GM18517 (cell line): ENCODE measurements at regions not wholly inside any gene's neighbourhood (a gene's known extent, or its start where the extent isn't known, plus 50 kb on each side); places are given as distances from the start of the nearest gene placed in this dataset.

Source experiments
- ATAC-seq: cut with Tn5 transposase; IDR thresholded peaks from one replicate; pipeline ENCODE4 v1.9.1; 2021; ENCODE audit warnings: mild to moderate bottlenecking, moderate library complexity; ENCODE audit not compliant: unreplicated experiment

DNA sequence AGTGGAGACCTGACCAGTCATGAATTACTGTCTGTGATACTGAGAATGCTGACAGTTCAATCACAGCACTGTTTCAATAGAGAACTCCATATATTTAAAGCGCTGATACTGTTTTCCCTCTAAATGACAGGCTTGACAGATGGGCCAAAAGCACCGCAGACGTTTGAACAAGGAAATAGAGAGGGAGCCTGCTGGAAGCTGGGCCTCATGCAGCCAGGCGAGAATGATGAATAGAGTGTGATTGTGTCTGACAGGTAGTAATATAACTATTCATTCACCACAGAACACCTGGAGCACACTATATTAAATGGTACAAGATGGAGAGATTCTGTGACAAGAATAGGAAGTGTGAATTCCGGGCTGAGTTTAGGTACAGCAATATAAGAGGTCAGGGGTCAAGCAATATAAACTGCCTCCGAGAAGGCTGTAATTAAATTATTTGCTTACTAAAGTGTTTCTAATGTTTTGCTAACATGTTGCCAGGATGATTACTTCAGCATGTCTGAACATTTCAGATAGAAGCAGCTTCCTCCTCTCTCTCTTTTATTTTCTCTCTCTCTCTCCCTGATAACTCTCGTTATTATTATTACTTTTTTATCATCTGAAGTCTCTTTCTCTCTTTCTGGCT lies 297.7 kb downstream of the CSNK1G3 start:
- ATAC-seq: no peak

DNA sequence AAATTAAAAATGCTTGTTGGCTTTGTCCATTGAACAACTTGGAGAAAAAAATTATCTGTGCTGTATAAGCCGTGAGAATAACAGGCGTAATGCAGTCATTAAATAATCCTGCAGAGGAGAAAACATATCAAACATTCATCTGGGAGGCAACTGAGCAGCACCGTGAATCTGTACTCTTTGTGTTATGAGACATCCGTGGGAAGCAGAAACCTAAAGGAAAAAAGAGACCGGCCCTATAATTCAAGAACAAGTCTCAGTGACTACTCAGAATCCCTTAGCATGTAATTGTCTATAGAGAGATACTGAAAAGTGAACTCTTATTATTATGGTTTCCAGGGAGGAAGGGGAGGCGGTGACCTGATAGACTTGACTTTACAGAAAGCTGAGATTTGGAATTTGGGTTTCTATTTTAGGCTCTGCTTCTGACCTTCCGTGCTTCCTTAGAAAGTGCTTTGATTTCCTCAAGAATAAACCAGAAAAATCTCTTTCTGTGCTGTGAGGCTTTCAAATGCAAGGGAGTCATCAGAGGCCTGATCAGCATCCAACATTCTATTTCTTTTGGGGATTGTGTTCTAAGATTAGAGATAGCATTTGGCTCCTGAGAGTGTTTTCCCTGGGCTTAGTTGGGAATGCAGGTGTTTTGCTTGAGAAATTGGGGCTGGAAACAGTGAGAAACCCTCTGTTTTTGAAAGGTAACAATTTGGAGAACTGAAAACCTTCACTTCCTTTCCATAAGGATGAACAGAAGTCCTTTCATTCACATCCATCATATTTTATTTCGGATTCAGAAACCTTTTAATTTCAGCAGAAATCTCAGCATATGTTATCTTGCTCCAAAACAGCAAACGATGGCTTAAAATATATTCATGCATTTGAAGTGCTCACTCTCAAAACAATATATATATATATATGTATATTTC lies 296.7 kb downstream of the CSNK1G3 start:
- ATAC-seq: no peak

DNA sequence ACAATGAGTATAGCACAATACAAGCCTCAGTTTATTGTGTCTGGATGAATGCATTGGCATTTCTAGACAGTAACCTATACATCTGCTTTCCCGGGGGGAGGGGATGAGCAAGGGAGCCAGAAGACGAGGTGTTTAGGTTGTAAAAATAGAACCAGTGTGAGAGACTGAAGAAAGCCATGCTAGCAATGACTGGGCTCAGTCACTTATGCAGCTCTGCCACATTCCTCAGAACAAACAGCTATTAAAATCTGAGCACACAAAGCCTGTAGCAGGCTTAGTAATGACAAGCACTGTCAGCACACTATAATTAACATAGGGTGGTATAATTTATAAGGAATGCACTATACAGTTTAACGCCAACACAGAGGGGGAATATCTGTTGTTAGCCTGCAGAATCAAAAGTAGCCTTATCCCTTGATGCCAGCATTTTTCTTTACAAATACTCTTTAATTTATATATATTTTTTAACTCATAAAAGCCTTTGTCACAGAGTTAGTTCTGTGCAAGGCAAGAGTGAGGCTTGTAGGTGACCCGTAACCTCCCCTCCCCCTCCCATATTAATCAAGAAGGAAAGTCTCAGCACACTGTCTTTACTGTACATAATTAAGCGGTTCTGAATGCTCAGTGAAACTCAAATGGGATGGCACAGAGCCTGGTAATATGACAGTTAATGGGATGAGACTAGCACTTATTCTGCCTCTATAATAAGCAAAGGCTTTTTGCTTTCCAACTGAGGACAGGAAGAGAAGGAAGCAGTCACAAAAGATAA lies 295.4 kb downstream of the CSNK1G3 start:
- no peak for ATAC-seq

DNA sequence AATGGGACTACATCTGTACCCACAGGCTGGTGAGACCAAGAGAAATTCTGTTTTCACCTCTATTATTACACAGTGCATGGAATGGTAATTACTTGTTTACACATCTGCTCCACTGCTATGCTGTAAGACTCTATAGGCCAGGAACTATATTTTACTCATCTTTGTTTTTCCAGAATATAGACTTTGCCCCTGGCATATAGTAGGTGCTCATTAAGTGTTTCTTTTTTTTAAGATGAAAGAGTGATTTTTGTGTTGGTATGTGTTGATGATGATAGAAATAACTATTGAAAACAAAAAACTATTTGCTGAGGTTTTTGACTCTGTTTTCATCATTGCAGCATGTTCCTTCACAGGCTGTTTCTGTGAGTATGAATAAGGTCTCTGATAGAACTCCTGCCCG lies 294.7 kb downstream of the CSNK1G3 start:
- no peak for ATAC-seq

DNA sequence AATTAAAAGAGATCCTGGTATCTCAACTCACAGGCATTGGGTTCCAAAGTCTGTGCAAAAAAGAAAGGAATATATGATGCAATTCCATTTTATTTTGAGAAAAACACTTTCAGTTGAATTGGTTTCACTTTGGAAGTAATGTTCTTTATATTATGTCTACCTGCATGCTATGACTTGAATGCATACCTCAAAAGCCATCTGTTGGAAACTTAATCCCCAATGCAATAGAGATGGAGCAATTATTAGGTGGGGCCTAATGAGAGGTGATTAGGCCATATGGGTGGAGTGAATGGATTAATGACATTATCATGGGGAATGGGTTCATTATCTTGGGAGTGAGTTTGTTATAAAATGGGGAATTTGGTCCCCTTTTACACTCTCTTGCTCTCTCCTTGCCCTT lies 293.3 kb downstream of the CSNK1G3 start:
- ATAC-seq: no peak

DNA sequence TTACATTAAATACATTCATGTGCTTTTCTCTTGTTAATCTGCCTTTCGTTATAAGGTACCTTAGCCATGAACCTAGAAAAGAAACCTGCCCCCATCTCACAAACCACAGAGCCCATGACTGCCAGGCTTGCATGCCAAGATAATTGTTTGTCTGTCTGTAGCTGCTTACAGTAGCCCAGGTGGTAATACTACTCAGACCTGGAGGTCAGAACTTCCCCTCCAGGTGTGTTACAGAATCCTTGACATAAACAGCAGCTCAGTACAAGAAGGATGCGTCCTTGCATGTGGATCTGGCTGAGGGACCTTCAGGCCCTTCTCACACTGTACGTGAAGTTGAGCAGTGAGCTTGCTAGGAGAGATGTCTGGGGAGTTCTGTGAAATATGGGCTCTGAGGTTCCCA lies 291.4 kb downstream of the CSNK1G3 start:
- no peak for ATAC-seq

DNA sequence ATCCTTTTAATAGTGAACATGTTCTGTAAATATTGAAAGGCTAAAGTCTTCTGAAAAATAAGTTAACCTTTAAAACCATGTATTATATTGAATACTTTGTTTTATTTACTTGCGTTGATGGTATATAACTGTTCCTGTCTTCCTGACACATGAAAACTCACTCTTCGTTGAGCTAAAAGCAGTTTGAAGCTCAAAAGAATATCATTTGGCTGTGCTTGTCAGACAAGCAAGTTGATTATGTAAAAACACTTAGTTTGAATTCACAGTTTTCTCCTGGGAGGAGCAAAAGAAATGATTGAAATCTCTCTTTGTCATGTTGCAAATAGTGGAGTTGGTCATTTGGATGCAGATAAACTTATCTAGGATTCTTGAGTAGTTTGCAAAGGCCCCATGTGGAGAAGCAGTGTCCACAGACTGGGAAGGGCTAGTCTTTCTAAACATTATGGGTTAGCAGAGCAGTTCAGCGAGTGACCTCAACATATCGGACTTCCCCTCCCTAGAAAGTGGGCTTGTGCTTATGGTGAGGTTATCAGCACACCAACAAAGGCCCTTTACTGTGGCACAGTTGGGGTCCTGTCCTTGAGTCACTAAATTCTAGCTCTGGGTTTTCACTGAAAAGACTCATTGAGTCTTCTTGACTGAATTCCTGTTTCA lies 290.4 kb downstream of the CSNK1G3 start:
- ATAC-seq: no peak

DNA sequence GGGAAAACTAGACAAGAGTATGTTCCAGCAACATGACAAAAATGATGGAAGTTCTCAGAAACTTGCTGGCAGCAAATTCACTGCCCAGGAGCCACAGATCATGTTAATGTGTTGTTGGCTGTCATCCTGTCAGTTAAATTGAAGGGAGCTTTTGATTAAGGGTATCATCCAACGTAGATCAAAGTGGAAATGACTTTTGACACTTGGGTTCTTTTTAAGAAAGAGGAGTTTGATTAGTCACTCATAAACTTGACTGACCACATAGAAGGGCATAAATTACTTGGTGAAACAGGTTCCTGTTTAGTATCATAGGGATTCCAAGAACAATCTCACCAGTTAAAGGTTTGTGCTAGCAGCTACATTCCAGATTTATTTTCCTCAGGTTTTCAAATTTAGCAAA lies 288.7 kb downstream of the CSNK1G3 start:
- no peak for ATAC-seq

DNA sequence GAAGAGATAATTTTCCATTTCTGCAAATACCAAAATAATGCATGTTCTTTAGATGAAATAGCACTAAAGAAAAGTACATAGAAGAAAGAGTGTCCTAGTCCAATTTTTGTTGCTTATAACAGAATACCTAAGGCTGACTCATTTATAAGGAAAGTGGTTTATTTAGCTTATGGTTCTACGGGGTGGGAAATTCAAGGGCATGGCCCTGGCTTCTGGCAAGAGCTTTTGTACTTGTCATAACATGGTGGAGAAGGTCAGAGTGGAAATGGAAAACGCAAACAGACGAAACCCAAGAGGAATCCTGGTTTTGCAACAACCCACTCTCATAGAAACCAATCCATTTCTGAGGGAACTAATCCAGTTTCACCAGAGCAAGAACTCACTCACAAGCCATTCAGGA lies 283.7 kb downstream of the CSNK1G3 start:
- ATAC-seq: no peak

DNA sequence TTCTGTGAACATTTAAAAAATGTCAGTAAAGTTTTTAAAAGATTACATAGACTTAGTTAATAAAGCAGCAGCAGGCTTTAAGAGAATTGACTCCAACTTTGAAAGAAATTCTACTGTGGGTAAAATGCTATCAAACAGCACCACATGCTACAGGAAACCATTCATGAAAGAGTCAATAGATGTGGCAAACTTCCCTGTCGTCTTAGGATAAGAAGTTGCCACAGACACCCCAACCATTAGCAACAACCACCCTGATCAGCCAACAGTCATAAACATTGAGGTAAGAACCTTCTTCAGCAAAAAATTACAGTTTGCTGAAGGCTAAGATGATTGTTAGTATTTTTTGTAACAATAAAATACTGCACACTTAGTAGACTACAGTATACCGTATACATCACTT lies 278.2 kb downstream of the CSNK1G3 start:
- no peak for ATAC-seq

DNA sequence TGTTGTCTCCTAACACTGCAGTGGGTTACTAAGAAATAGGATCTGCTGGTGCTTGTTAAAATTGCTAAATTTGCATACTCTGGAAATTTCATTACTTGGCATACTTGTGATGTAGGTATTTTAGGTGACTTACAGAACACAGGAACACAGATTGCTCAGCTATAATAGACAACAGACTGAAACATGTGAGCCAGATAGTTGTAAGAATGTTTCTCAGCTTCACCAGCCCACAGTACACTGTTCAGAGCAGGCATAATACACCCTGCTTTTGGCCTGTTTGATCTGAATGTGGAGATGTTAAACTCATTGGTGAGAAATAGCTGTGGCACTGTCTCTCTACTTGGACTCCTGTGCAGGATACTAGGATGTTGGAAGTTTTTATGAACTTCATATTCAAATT lies 275.7 kb downstream of the CSNK1G3 start:
- no peak for ATAC-seq

DNA sequence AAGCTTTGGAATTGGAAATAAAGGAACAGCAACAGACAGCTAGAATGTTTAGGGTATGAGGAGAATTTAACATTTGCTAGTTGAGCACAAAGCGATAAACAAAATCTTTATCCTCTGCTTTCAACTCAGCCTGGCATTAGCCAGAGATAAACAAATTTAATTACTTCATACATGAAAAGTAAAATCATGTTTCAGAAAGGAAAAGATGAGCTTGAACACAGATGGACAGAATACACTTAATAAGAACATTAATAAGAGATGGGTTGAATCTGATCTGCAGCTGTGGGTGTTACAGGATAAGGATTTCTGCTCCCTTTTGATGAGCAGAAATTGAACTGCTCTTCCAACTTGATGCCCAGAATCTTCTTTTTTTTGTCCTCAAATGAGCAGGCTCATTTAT lies 275.2 kb downstream of the CSNK1G3 start:
- no peak for ATAC-seq

DNA sequence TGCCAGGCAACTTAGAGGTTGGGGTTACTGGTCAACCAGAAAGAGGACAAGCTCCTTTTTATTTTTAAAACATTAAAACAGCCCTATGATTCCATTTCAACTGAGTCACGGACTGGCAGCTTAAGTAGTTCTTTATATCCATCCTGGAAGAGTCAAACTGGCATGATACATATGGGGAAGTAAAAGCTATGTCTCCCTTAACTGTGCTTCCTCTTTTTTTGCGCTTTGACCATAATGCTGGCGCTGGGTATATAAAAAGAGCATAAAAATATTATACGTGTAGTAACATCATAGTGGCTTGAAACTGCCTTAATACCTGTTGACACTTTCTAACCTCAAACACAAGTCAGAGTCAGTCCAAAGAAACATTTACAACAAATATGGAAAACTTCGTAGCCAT lies 274.4 kb downstream of the CSNK1G3 start:
- ATAC-seq: no peak

DNA sequence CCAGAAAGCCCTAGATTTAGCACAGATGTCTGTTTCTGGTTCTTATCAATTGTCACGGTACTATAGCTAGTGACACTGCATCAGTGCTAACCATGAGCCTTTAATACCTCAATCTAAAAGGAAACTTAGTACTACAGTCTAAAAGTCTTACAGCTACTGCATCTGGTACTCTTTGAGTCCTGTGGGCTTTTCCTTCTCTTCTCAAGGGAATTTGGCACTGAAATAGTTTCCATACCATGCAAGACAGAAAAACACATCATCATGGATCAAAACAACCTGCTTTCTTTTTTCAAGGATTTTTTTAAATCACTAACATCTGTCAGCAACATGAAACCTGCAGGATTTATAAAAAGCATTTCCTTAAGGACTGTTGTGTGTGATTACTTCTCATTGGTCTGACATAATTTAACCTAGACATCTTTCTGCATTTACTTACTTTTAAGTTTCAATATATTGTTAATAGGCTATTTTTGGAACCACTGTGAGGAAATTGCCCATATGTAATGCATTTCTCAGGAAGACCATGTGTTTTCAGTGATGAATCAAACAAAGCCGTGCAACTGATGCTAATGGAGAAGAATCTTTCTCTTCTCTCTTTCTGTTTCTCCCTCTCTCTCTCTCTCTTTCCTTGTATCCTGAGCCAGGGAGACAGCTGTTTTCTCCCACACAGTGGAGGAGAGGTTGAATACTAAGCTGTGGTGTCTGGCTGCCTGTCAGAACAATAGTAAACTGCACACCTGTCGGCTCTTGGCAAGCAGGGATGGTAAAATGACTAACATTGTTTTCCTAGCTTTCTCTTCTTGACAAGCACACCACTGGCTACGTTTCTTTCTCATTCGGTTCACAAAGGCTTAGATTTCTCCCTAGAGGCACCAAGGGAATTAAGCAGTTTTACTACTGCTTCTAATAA lies 273.4 kb downstream of the CSNK1G3 start:
- no peak for ATAC-seq

DNA sequence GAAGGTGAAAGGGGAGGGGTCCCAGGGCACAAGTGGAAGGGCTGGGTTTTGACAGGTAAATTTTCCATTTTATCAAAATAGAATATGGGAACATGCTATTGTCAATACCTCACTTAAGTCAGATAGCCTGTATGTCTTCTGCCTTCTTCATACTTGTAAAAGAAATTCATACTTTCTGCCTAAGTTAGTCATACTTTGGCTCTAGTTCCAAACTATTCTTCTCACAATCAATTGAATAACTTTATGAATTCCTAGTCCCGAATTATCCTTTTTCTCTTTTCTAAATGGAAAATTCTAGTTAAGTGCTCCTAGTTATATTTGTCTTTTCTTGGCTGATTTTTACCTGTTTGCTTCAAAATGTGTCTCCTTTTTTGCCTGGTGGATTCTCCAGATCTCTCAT lies 271.4 kb downstream of the CSNK1G3 start:
- ATAC-seq: no peak

DNA sequence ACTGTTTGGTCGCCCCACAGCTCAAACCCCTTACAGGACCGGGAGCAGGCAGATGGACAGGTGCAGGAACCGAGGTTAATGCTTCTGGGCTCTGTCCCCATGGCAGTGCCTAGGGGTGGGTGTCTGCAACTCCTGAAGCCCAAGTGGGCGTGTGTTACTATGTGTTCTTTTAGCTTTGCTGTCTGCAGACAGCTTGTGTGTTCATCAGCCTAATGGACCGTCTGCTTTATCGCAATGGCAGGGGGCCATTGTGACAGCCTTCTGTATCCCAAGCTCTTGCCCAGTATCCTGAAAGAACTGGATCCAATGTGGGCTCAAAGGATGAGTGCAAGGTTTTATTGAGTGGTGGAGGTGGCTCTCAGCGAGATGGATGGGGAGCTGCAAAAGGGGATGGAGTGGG lies 266.7 kb downstream of the CSNK1G3 start:
- ATAC-seq: no peak

DNA sequence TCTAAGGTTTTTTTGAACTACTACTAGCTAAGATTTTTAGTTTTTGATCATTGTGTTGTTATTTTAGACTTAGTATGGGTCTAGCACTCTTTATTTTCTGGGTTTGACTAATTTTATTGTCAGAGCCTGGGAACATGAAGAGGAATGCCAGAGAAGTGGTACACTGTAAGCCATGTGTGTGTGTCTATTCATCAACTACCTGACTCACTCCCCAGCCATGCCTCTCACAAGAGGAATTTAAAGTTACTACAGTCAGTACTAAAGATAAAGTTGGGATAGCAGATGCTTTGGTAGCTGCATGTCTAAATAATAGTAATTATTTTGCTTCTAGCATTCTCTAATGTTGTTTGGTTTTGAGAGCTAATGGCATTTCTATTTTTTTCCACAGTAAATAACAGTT lies 264.8 kb downstream of the CSNK1G3 start:
- ATAC-seq: no peak

DNA sequence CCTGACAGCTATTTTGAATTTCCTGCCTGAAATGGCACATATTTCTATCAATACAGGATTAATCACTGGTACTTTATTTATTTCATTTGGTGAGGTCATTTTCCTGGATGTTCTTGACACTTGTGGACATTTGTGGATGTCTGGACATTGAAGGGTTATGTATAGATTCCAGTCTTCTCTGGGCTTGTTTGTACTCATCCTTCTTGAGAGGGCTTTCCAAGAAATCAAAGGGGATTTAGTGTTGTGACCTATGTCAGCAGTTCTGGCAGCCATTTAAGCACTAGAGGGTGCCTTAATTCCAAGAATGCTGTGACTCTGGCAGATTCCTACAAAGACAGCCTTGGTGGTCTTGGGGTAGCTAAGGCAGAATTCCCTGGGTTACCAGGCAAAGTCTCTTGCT lies 259.7 kb downstream of the CSNK1G3 start:
- ATAC-seq: no peak

DNA sequence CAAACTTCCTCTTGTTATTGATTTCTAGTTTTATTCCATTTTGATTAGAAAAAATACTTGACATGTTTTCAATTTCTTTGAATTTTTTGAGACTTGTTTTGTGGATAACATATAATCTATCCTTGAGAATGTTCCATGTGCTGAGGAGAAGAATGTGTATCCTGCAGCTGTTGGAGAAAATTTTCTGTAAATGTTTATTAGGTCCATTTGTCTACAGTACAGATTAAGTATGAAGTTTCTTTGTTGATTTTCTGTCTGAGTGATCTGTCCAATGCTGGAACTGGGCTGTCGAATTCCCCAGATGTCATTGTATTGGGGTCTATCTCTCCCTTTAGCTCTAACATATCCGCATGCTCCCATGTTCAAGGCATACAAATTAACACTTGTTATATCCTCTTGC lies 251.2 kb downstream of the CSNK1G3 start:
- ATAC-seq: no peak

DNA sequence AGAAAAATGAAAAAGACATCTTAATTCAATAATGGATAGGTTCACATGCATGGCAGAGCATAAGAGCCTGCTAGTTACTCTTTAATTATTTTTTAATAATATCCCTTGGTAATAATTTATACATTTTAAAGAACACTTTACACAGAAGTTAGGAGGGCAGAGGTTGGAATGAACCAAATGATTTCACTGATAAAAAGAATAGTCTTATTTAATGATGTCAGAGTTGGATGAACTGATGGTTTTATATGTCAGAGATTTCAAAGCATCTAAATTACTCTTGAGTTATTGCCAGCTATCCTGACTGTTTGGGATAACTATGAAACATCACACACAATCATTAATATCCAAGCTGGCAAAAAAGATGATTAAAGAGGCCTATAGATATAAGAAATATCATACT lies 244.8 kb downstream of the CSNK1G3 start:
- ATAC-seq: no peak
